Stomach (tissue), 8 donors: ENCODE measurements at regions not wholly inside any gene's neighbourhood (a gene's known extent, or its start where the extent isn't known, plus 50 kb on each side); places are given as distances from the start of the nearest gene placed in this dataset.

Experiments used
- DNase-seq, 2 donors: peaks; one replicate each; pipeline versions ENCODE4 v3.0.0 to v3.0.0-alpha.2; 2013 to 2019
- H3K27ac ChIP-seq, 5 donors: fragments of 200-600 bp in 4 of 5; sonication (generic) in 4 of 5; one replicate each; pipeline ENCODE4 v1.5.1; 2013 to 2019; ENCODE audit warnings: mild to moderate bottlenecking in 1 of 5, moderate library complexity in 1 of 5
- H3K27me3 ChIP-seq, 3 donors: fragments of 200-600 bp; sonication (generic); one replicate each; pipeline ENCODE4 v1.5.1; 2017 to 2019; ENCODE audit warnings: mixed run types in 1 of 3
- H3K36me3 ChIP-seq, 4 donors: fragments of 200-600 bp; sonication (generic); 1 replicate in 3 of 4; 2 replicates in 1 of 4; pipeline ENCODE4 v1.5.1; 2016 to 2019
- H3K4me1 ChIP-seq, 4 donors: fragments of 200-600 bp; sonication (generic); one replicate each; pipeline ENCODE4 v1.5.1; 2016 to 2019
- H3K4me3 ChIP-seq, 4 donors: fragments of 200-600 bp; sonication (generic) in 3 of 4; one replicate each; pipeline ENCODE4 v1.5.1; 2016 to 2019; ENCODE audit warnings: mild to moderate bottlenecking in 1 of 4
- H3K9me3 ChIP-seq, 4 donors: fragments of 200-600 bp; sonication (generic); one replicate each; pipeline ENCODE4 v1.5.1; 2016 to 2019
- CTCF ChIP-seq, 7 experiments: fragments of 450-650 bp in 4 of 7; fragments of 200-600 bp in 3 of 7; sonication (generic) in 3 of 7; IDR thresholded peaks; one replicate each; pipeline ENCODE4 v1.5.1; 2016 to 2019; ENCODE audit warnings: antibody characterized with exemption in 7 of 7, control low read depth in 2 of 7, mild to moderate bottlenecking in 1 of 7
- EP300 ChIP-seq: sonication (generic); formaldehyde crosslinking; IDR thresholded peaks from one replicate; pipeline ENCODE4 v1.6.1; 2017; ENCODE audit warnings: antibody characterized with exemption
- POLR2A ChIP-seq, 4 donors: fragments of 450-650 bp; IDR thresholded peaks; one replicate each; pipeline ENCODE4 v1.6.1; 2016; ENCODE audit warnings: antibody characterized with exemption in 4 of 4, control low read depth in 2 of 4, mild to moderate bottlenecking in 1 of 4, moderate library complexity in 1 of 4
- POLR2AphosphoS5 ChIP-seq, 3 donors: sonication (generic); formaldehyde crosslinking; IDR thresholded peaks; one replicate each; pipeline ENCODE4 v1.6.1; 2016; ENCODE audit warnings: antibody characterized with exemption in 3 of 3
- WGBS, 5 donors: extraction: QIAGEN DNeasy Blood & Tissue Kit in 3 of 5; methylation state at CpG; one replicate each; pipeline versions ENCODE4 v1.1.5 to v1.1.7; 2013 to 2018; 5-methylcytosine and 5-hydroxymethylcytosine counted together
- intact Hi-C: fragments of 100-400 bp; cut with DNase I; formaldehyde crosslinking; loops from one replicate; pipeline ENCODE4 v1.15.1; 2023; ENCODE audit warnings: low total_unique reads
- donor health status: healthy with polysubstance abuse.
- donor health status: Bipolar disorder and iron deficiency.
- donor health status: healthy.

- no peak overlapping the region for H3K4me3 ChIP-seq
- H3K27ac ChIP-seq, result no peak overlapping the region
- H3K36me3 ChIP-seq, result no peaks in the 10 kb centered on the region
- intact Hi-C loops, result no loop called here
- DNase-seq, result no peak
- no peak for TF ChIP-seq CTCF (IDR thresholded peaks at IDR 0.05)
- no peak for TF ChIP-seq POLR2A (IDR thresholded peaks at IDR 0.05)
- TF ChIP-seq POLR2AphosphoS5 (IDR thresholded peaks at IDR 0.05), result no peak
- TF ChIP-seq EP300, result no peak
- H3K4me1 ChIP-seq, result no peaks in the 10 kb centered on the region
- H3K27me3 ChIP-seq, result no peaks in the 10 kb centered on the region
- no peaks in the 10 kb centered on the region for H3K9me3 ChIP-seq
These were observed 91.5 kb upstream of the SESN3 start for GRCh38 chr11:95322539-95322938.

DNA sequence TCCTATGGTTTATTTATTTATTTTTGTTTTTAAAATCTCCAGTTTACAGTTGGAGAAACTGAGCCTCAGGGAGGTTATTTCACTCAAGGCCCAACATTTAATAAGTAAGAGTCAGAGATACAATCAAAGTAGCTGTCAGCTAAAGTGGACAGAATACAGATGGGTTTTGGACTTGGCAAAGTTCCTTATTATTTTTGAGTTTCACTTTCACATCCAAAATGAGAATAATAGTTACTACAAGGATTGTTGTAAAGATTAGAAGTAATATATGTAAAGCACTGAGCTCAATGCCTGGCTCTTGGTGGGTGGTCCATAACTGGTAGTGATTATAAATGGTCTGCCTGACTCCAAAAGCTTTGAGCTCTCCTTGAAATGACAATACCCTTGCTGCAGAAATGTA lies 87.5 kb upstream of the SESN3 start:
- intact Hi-C loops, result no loop called here
- TF ChIP-seq CTCF (IDR thresholded peaks at IDR 0.05) (no peak), POLR2AphosphoS5 (IDR thresholded peaks at IDR 0.05) (no peak), POLR2A (IDR thresholded peaks at IDR 0.05) (no peak), EP300 (no peak)
- Histone ChIP-seq H3K4me3 (no peak overlapping the region), H3K27ac (no peak overlapping the region), H3K27me3 (no peaks in the 10 kb centered on the region), H3K9me3 (no peaks in the 10 kb centered on the region), H3K36me3 (no peaks in the 10 kb centered on the region), H3K4me1 (no peaks in the 10 kb centered on the region)
- DNase-seq, result no peak

- TF ChIP-seq EP300 (no peak), POLR2AphosphoS5 (IDR thresholded peaks at IDR 0.05) (no peak), POLR2A (IDR thresholded peaks at IDR 0.05) (no peak), CTCF (IDR thresholded peaks at IDR 0.05) (no peak)
- no peak overlapping the region for H3K4me3 ChIP-seq
- H3K27ac ChIP-seq, result no peak overlapping the region
- DNase-seq, result no peak
- H3K27me3 ChIP-seq, result no peaks in the 10 kb centered on the region
- H3K4me1 ChIP-seq, result no peaks in the 10 kb centered on the region
- H3K9me3 ChIP-seq, result no peaks in the 10 kb centered on the region
- intact Hi-C loops, result no loop called here
- WGBS, 5 donors, result 75 to 86% (median 83%) methylated on average over 2 of the region's 2 CpGs
- H3K36me3 ChIP-seq, result no peaks in the 10 kb centered on the region
These were observed 77.6 kb upstream of the SESN3 start for GRCh38 chr11:95308512-95309035.

DNA sequence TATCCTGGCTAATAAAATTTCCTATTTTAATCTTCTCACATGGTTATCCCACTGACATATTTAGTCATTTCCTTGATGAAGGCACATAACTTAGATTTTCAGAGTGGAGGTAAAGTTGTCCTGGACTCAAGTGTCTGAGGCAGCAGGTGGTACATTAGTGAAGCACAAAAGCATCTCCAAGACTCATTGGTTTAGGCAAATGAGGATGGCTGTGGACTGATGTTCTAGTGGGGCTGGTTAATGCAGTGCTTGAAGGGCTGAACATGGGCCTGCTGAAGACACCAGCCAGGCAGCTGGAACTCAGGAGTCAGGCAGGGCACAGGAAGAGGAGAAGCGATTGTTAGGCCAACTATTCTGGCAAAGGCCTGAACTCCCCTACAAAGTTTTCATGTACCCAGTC lies 76.3 kb upstream of the SESN3 start:
- intact Hi-C loops, result no loop called here
- no peak for DNase-seq

More for the DNA sequence above, 76.3 kb upstream of the SESN3 start:
- no peaks in the 10 kb centered on the region for H3K36me3 ChIP-seq
- 75 to 100% (median 90%) methylated on average over 1 of the region's 1 CpG for WGBS, 5 donors
- H3K27ac ChIP-seq, result no peak overlapping the region
- no peaks in the 10 kb centered on the region for H3K27me3 ChIP-seq
- H3K4me3 ChIP-seq, result no peak overlapping the region
- no peaks in the 10 kb centered on the region for H3K9me3 ChIP-seq
- no peaks in the 10 kb centered on the region for H3K4me1 ChIP-seq
- TF ChIP-seq POLR2AphosphoS5 (IDR thresholded peaks at IDR 0.05), result no peak
- no peak for TF ChIP-seq EP300
- TF ChIP-seq POLR2A (IDR thresholded peaks at IDR 0.05), result no peak
- TF ChIP-seq CTCF (IDR thresholded peaks at IDR 0.05), result no peak
